ENCODE measurements at regions not wholly inside any gene's neighbourhood (a gene's known extent, or its start where the extent isn't known, plus 50 kb on each side); places are given as distances from the start of the nearest gene placed in this dataset.

GRCh38 chr5:57608542-57608941 is 125.9 kb upstream of the ACTBL2 start:
- DNase-seq (ENCODE audit: low spot score), result no peak

- no peak for DNase-seq (ENCODE audit: low spot score)
These were observed 119.4 kb upstream of the ACTBL2 start for GRCh38 chr5:57601996-57602395.

- no peak for DNase-seq (ENCODE audit: low spot score)
These were observed 117.7 kb upstream of the ACTBL2 start for GRCh38 chr5:57600321-57600720.

GRCh38 chr5:57598756-57599155 is 116.1 kb upstream of the ACTBL2 start:
- no peak for DNase-seq (ENCODE audit: low spot score)

- DNase-seq (ENCODE audit: low spot score), result no peak
These were observed 115.5 kb upstream of the ACTBL2 start for GRCh38 chr5:57598097-57598496.

GRCh38 chr5:57595523-57595991 is 112.9 kb upstream of the ACTBL2 start:
- DNase-seq (ENCODE audit: low spot score), result no peak

GRCh38 chr5:57594436-57594835 is 111.8 kb upstream of the ACTBL2 start:
- DNase-seq (ENCODE audit: low spot score), result no peak

- DNase-seq (ENCODE audit: low spot score), result no peak
These were observed 109.6 kb upstream of the ACTBL2 start for GRCh38 chr5:57592236-57592635.

GRCh38 chr5:57586649-57587048 is 104.0 kb upstream of the ACTBL2 start:
- no peak for DNase-seq (ENCODE audit: low spot score)

- DNase-seq (ENCODE audit: low spot score), result no peak
These were observed 100.0 kb upstream of the ACTBL2 start for GRCh38 chr5:57582578-57583070.

GRCh38 chr5:57581772-57582171 is 99.2 kb upstream of the ACTBL2 start:
- DNase-seq (ENCODE audit: low spot score), result no peak

- DNase-seq (ENCODE audit: low spot score), result no peak
These were observed 98.6 kb upstream of the ACTBL2 start for GRCh38 chr5:57581222-57581621.

- DNase-seq (ENCODE audit: low spot score), result no peak
These were observed 95.0 kb upstream of the ACTBL2 start for GRCh38 chr5:57577432-57578175.

- DNase-seq (ENCODE audit: low spot score), result no peak
These were observed 93.7 kb upstream of the ACTBL2 start for GRCh38 chr5:57576317-57576716.

GRCh38 chr5:57575839-57576238 is 93.2 kb upstream of the ACTBL2 start:
- no peak for DNase-seq (ENCODE audit: low spot score)

GRCh38 chr5:57572461-57572860 is 89.8 kb upstream of the ACTBL2 start:
- no peak for DNase-seq (ENCODE audit: low spot score)

GRCh38 chr5:57569601-57570000 is 87.0 kb upstream of the ACTBL2 start:
- no peak for DNase-seq (ENCODE audit: low spot score)

GRCh38 chr5:57568136-57568535 is 85.5 kb upstream of the ACTBL2 start:
- DNase-seq (ENCODE audit: low spot score), result no peak

- DNase-seq (ENCODE audit: low spot score), result no peak
These were observed 84.3 kb upstream of the ACTBL2 start for GRCh38 chr5:57566914-57567313.

- no peak for DNase-seq (ENCODE audit: low spot score)
These were observed 78.7 kb upstream of the ACTBL2 start for GRCh38 chr5:57561231-57561842.

GRCh38 chr5:57559110-57559635 is 76.6 kb upstream of the ACTBL2 start:
- no peak for DNase-seq (ENCODE audit: low spot score)

- no peak for DNase-seq (ENCODE audit: low spot score)
These were observed 69.4 kb upstream of the ACTBL2 start for GRCh38 chr5:57552033-57552432.

- no peak for DNase-seq (ENCODE audit: low spot score)
These were observed 68.6 kb upstream of the ACTBL2 start for GRCh38 chr5:57551251-57551650.

Measured in hematopoietic multipotent progenitor cell treated with erythropoietin and hydrocortisone succinate and interleukin-3 and kit ligand, for 15 days (in vitro differentiated cells).